ENCODE measurements at regions not wholly inside any gene's neighbourhood (a gene's known extent, or its start where the extent isn't known, plus 50 kb on each side); places are given as distances from the start of the nearest gene placed in this dataset.
"Not testable (repeated sequence)": the region's sequence is repeated elsewhere in the genome, so short reads cannot be mapped to it uniquely, and the experiment has no call there.

- intact Hi-C loops (cut with micrococcal nuclease), result no loop called here
- TF ChIP-seq CTCF (IDR thresholded peaks at IDR 0.05; ENCODE audit: borderline replicate concordance), result no peak
- Histone ChIP-seq H3K27ac (replicated peaks) (no peak overlapping the region), H3K36me3 (no peaks in the 10 kb centered on the region), H3K4me3 (no peak overlapping the region), H3K27me3 (ENCODE audit: low read depth) (no peaks in the 10 kb centered on the region), H3K9me3 (replicated peaks) (peaks cover 22% of the 10 kb centered on the region), H3K4me1 (no peaks in the 10 kb centered on the region)
- no peak for DNase-seq
These were observed 602.5 kb downstream of the RAPGEF2 start for GRCh38 chr4:159705334-159705733.

- Histone ChIP-seq H3K4me1 (no peaks in the 10 kb centered on the region), H3K36me3 (no peaks in the 10 kb centered on the region), H3K4me3 (no peak overlapping the region), H3K27ac (replicated peaks) (no peak overlapping the region), H3K9me3 (replicated peaks) (peaks cover 9% of the 10 kb centered on the region), H3K27me3 (ENCODE audit: low read depth) (no peaks in the 10 kb centered on the region)
- DNase-seq, result no peak
- intact Hi-C loops (cut with micrococcal nuclease), result no loop called here
- no peak for TF ChIP-seq CTCF (IDR thresholded peaks at IDR 0.05; ENCODE audit: borderline replicate concordance)
These were observed 603.8 kb downstream of the RAPGEF2 start for GRCh38 chr4:159706704-159707103.

- H3K4me1 ChIP-seq; DNase-seq; H3K27me3 ChIP-seq (ENCODE audit: low read depth); intact Hi-C loops (cut with micrococcal nuclease); H3K36me3 ChIP-seq; H3K27ac ChIP-seq (replicated peaks); H3K4me3 ChIP-seq: not testable (repeated sequence)
- peaks cover 13% of the 10 kb centered on the region for H3K9me3 ChIP-seq (replicated peaks)
These were observed 612.3 kb downstream of the RAPGEF2 start for GRCh38 chr4:159715180-159715579.

- no peak for TF ChIP-seq CTCF (IDR thresholded peaks at IDR 0.05; ENCODE audit: borderline replicate concordance)
- Histone ChIP-seq H3K9me3 (replicated peaks) (peaks cover 13% of the 10 kb centered on the region), H3K36me3 (no peaks in the 10 kb centered on the region), H3K4me3 (no peak overlapping the region), H3K27ac (replicated peaks) (no peak overlapping the region), H3K27me3 (ENCODE audit: low read depth) (no peaks in the 10 kb centered on the region), H3K4me1 (no peaks in the 10 kb centered on the region)
- DNase-seq, result no peak
- intact Hi-C loops (cut with micrococcal nuclease), result no loop called here
These were observed 616.7 kb downstream of the RAPGEF2 start for GRCh38 chr4:159719531-159719930.

GRCh38 chr4:159722052-159722451, 619.2 kb downstream of the RAPGEF2 start:
- Histone ChIP-seq H3K9me3 (replicated peaks) (no peaks in the 10 kb centered on the region), H3K27ac (replicated peaks) (no peak overlapping the region), H3K36me3 (no peaks in the 10 kb centered on the region), H3K27me3 (ENCODE audit: low read depth) (no peaks in the 10 kb centered on the region), H3K4me3 (no peak overlapping the region), H3K4me1 (no peaks in the 10 kb centered on the region)
- intact Hi-C loops (cut with micrococcal nuclease), result no loop called here
- no peak for TF ChIP-seq CTCF (IDR thresholded peaks at IDR 0.05; ENCODE audit: borderline replicate concordance)
- no peak for DNase-seq

- H3K4me3 ChIP-seq, result no peak overlapping the region
- no peak overlapping the region for H3K27ac ChIP-seq (replicated peaks)
- H3K36me3 ChIP-seq, result no peaks in the 10 kb centered on the region
- H3K9me3 ChIP-seq (replicated peaks), result no peaks in the 10 kb centered on the region
- H3K4me1 ChIP-seq, result no peaks in the 10 kb centered on the region
- TF ChIP-seq CTCF (IDR thresholded peaks at IDR 0.05; ENCODE audit: borderline replicate concordance), result no peak
- DNase-seq, result no peak
- intact Hi-C loops (cut with micrococcal nuclease), result no loop called here
- no peaks in the 10 kb centered on the region for H3K27me3 ChIP-seq (ENCODE audit: low read depth)
These were observed 620.0 kb downstream of the RAPGEF2 start for GRCh38 chr4:159722918-159723317.
